ENCODE measurements at regions not wholly inside any gene's neighbourhood (a gene's known extent, or its start where the extent isn't known, plus 50 kb on each side); places are given as distances from the start of the nearest gene placed in this dataset.

DNA sequence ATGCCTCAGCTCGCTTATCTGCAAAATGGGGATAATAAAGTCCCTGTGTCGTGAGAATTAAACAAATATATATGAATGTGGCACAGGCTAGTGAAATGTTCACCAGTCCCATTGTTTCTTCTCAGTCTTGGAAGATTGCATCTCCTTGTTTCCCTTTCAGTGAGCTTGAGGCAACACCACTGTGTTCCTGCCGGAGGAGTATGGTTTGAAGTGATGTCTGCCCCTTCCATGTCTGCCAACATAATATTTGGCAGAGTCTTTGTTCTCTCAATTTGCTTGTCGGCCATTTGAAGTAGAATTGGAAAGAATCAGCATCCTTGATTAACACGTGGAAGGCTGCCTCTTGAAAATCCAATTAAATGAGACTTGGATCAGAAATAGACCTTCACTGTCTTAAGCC lies 1088.5 kb upstream of the INTU start:
- TF ChIP-seq EZH2 (IDR thresholded peaks at IDR 0.05; ENCODE audit: insufficient read depth, poor library complexity, severe bottlenecking) (no peak), EZH2phosphoT487 (IDR thresholded peaks at IDR 0.05; ENCODE audit: insufficient read depth, low read depth) (no peak)

All from GM23248 (cell line).